NCI-H2029 treated with DMSO at 0.1 percent for 48 hours (cell line): ENCODE measurements at regions not wholly inside any gene's neighbourhood (a gene's known extent, or its start where the extent isn't known, plus 50 kb on each side); places are given as distances from the start of the nearest gene placed in this dataset.

Experiments used
- DNase-seq: peaks from one replicate; lab custom pipeline; 2025; lab: John Stamatoyannopoulos, UW

DNA sequence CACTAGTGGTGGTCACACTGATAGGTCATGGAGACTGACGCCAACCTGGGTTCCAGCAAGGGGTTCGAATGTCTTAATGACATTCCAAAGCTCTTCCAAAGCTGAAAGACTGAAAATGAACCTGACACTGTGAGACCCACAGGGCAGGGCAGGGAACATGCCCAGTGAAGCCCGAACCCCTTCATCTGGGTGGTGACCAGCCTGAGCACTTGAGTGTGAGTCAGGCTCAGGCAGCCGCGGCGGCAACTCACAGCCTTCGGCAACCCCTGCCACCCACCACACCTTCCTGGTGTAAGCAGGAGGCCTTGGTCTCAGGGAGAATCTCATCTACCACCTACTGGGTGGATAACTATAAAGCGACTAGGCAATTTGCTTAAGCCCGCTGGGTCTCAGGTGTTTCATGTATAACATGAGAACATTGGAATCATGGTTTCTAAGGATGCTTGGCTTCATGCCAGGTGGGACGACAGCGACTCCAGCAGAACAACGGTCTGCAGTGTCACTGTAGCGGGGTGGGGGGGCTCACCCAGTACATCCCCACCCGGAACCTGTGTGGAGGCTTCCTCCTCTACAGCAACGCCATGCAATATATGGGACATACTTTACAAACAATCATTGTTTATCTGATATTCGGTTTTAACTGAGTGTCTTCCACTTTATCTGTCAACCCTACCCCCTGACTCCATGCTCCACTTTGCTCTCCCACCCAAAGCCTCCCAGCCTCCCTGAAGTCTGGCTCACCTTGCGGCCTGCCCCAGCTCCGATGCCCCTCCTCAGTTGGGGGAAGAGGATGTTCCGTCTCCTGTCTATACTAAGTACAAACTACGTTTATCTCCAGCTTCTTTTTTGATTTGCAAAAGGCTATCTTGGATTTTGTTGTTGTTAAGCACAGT, 125.0 kb upstream of the MEF2A start:
- no peak for DNase-seq

GRCh38 chr15:99441444-99441800, 124.4 kb upstream of the MEF2A start:
- no peak for DNase-seq

- no peak for DNase-seq
These were observed 123.9 kb upstream of the MEF2A start for GRCh38 chr15:99441871-99442251.

- DNase-seq: no peak
These were observed 123.4 kb upstream of the MEF2A start for GRCh38 chr15:99442252-99442897.

DNA sequence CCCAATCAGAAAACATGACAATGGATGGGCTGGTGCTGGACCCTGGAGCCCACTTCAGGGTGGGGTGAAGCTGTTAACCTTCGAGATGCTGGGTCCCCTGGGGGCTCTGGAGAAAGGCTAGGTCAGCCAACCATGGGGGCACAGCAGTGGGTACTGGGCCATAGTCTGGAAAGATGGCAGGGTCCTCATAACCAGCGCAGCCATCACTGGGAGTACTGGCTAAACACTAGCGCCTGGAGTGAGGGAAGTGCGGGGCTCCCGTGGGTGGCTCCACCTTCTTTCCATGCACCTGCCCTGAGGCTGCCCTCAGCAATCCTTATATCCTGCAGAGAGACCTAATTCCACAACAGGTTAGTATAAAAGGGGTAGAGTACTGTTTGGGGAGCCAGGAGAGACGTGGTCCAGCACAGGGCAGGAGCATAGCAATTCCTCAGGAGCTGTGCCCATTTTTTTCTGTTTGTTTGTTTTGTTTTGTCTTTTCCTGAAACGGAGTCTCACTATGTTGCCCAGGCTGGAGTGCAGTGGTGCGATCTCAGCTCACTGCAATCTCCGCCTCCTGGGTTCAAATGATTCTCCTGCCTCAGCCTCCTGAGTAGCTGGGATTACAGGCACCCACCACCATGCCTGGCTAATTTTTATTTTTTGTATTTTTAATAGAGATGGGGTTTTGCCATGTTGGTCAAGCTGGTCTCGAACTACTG, 122.6 kb upstream of the MEF2A start:
- no peak for DNase-seq

- DNase-seq: no peak
These were observed 121.9 kb upstream of the MEF2A start for GRCh38 chr15:99443768-99444446.

DNA sequence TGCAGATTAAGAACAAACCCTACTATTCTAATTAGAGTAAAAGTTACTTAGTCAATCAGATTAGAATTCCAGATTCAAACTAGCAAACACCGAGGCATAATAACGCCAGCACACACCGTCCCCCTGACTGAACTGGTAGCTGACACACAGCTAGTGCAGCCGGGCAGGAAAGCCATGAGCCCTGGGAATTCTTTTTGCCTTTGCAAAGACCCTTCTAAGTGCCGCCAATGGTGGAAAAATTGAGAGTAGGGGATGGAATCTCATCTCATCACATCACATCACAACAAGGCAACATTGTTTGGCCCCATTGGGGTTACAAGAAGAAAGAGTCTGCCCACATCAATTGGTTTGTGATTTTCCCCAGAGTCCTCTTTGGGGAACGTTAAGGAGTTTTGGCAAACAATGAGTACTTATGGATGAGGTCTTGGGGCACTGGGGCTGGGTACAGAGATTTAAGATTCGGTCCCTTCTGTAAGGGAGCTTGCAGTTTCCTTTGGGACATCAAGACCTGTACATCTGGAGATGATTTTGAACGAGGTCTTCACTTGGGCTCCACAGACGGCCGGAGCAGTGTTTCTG, 120.4 kb upstream of the MEF2A start:
- no peak for DNase-seq

DNA sequence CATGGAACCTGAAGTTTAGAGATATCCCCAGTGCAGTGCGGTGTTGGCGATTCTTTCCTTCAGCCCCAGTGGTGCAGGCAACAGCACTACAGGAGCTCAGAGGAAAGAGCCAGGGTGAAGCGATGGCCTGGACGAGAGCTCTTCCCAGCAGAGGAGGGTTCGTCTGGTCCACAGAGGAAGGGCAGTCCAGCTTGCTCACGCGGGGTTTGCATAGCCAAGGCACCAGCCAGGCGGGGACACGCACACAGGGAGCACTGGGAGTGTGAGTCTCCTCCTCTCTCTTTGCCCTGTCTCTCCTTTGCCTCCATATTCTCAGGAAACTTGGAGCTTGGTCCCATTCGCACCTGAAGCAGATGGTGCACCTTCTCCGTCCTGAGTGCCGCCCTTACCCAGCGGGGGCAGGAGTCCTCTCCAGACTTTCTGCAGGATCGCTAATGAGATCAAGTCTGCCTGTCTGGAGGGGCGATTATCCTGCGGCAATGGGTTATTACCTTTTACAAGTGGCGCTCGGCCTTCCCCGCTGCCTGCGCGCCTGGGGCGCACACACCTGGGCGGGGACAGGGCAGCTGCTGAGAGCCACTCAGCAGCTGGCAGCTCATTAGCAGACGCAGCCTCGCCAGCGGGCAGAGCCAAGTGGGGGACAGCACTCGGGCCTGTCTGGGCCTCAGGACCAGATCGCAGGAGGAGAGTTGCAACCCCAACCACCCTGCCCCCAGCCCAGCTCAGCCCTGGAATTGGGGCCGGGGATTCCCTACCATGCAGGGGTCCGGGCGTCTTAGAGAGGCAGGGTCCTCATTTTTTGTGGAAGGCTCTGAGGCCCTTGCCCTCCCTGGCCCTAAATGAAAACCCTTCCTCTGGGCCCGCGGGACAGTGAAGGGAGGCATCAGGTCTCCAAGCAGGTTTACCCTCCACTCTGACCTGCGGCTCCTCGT, 119.0 kb upstream of the MEF2A start:
- no peak for DNase-seq

GRCh38 chr15:99447497-99448371, 118.0 kb upstream of the MEF2A start:
- no peak for DNase-seq

GRCh38 chr15:99449514-99449913, 116.3 kb upstream of the MEF2A start:
- no peak for DNase-seq

- DNase-seq: no peak
These were observed 114.9 kb upstream of the MEF2A start for GRCh38 chr15:99450896-99451358.

DNA sequence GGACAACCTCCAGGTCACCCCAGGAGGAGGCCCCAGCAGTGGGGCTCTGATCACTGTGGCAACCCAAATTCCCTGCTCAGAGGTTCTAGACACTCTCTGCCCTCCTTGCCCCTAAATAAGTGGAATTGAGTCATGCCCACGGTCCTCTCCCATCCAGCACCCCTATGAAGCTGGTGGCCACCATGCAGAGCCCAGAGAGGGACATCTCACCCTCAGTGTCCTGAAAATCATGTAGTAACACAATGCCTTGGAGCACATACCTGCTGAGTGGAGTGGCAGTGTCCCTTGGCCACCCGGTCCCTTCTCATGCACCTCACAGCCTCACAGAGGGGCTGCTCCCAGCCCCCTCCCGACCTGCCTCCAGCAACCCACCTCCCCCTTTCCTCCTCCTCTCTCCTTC, 114.3 kb upstream of the MEF2A start:
- DNase-seq: no peak

- DNase-seq: no peak
These were observed 113.8 kb upstream of the MEF2A start for GRCh38 chr15:99452010-99452409.

GRCh38 chr15:99452728-99453636, 112.8 kb upstream of the MEF2A start:
- no peak for DNase-seq

- no peak for DNase-seq
These were observed 112.2 kb upstream of the MEF2A start for GRCh38 chr15:99453637-99454030.

DNA sequence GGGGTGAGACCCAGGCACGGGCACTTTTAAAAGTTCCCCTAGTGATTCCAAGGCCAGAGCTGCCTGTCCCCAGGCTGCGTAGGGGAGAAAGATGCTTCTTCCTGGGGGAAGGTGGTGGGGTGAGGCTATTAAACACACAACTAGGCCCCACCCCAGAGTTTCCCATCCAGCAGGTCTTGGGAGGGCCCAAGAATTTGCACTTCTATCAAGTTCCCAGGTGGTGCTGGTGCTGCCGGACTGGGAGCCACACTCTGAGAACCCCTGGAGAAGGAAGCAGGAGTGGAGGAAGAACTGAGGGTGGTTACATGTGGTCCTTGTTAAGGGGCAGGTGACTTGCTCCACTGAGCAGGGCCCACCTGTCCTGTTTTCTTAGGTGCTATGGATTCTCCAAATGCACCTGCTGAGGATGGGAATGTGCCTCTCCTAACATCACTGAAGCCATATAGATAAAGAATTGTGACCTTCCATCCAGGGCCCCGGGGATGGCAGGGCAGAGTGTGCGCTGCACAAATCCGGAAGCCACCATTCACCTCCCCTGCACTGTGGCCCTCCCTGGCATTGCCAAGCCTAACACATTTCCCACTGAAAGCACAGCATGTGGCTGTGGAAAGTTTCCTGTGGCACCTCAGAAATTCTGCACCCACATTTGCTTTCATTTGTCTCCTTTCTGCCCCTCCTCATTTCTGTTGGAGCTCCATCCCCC, 111.5 kb upstream of the MEF2A start:
- DNase-seq: no peak

- DNase-seq: no peak
These were observed 110.6 kb upstream of the MEF2A start for GRCh38 chr15:99454941-99455788.
